HG02642 (cell line): ENCODE measurements at regions not wholly inside any gene's neighbourhood (a gene's known extent, or its start where the extent isn't known, plus 50 kb on each side); places are given as distances from the start of the nearest gene placed in this dataset.
A peak's percentile ranks its signal among the peaks of the same experiment; 100 is the strongest.
"Not testable (repeated sequence)": the region's sequence is repeated elsewhere in the genome, so short reads cannot be mapped to it uniquely, and the experiment has no call there.

Source experiments
- ATAC-seq: cut with Tn5 transposase; IDR thresholded peaks from one replicate; pipeline ENCODE4 v1.9.1; 2021; ENCODE audit warnings: mild to moderate bottlenecking; ENCODE audit not compliant: unreplicated experiment, poor library complexity

DNA sequence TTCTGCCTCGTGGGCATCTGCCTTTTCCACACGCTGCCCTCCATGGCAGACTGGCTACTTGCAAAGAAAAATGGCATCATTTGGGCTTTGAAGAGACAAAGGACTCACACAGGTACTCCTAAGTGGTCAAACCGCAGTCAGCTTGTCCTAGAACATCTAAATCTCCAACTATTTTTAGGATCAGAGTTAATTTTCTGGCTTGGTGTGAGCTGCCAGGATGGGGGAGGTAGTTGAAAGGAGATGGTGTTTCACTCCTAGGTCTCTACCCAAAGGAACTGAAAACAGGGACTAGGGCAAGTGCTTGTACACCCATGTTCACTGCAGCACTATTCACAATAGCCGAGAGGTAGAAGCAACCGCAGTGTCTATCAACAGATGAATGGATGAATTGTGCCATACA is 107.9 kb upstream of the ATL2 start:
- no peak for ATAC-seq

GRCh38 chr2:38483776-38484501 is 106.9 kb upstream of the ATL2 start:
- no peak for ATAC-seq

DNA sequence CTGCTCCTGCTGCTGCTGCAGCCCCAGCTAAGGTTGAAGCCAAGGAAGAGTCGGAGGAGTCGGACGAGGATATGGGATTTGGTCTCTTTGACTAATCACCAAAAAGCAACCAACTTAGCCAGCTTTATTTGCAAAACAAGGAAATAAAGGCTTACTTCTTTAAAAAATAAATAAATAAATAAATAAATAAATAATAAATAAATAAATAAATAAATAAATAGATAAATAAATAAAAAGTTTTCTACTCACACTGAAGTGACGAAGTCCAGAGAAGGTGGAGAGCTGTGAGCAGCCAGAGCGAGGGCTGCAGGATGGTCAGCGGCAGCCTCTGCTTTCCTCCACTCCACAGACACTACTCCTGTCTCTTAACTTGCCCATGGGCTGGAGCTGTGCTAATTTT is 105.6 kb upstream of the ATL2 start:
- not testable (repeated sequence) for ATAC-seq

- ATAC-seq = no peak
These were observed 103.5 kb upstream of the ATL2 start for GRCh38 chr2:38480617-38481016.

DNA sequence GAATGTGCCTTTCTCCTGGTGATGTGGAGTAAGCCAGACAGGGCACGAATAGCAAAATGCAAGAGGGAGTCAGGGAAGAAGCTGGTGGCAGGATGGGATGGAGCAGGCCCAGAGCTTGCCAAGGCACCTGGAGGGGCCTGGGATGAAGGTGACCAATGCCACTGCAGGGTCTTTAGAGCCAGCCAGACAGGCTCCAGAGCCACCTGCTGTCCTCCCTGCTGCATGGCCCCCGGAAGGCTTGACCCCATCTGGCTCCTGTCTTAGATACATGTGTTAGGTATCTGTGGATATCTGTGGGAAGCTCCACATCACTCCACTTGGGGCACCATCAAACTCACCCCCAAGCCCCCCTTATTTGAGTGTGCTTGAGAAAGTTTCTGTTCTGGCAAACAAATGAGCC is 99.9 kb upstream of the ATL2 start:
- no peak for ATAC-seq

GRCh38 chr2:38475567-38475881 is 98.5 kb upstream of the ATL2 start:
- no peak for ATAC-seq

DNA sequence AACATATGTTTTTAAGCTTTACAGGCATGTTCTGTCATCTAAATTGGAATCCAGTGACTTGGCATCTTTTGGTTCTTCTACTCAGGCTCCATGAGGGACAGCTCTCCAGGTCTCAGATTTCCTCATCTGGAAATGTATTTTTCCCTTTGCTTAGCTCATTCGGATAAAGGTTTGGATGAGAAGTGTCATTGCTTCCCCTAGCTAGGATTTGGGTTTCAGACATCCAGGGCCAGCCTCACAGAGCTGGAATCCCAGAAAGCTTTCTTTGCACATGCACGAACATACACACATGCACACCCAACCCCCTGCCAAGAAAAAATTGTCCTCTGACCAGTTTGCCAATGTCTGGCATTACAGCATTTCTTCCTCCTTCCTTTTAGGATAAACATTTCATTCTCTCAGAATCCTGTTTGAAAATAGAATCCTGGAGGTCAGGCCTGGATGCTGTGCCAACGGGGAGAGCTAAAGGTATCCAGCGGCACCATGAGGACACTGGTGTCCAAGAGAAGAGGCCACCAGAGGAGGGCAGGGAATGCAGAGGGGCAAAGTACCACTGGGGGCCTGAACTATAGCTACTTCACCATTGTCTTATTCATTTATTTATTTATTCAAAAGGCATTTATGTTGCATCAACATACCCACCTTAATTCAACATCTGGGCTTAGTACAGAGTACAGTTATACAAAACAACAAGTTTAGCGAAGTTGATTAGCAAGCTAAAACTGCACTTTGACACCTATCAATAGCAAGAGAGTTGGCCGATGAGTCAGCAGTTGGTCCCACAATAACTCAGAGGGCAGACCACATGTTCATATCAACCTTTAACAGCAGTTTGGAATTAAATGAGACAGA is 97.9 kb upstream of the ATL2 start:
- ATAC-seq = no peak

- no peak for ATAC-seq
These were observed 97.0 kb upstream of the ATL2 start for GRCh38 chr2:38474021-38474456.

DNA sequence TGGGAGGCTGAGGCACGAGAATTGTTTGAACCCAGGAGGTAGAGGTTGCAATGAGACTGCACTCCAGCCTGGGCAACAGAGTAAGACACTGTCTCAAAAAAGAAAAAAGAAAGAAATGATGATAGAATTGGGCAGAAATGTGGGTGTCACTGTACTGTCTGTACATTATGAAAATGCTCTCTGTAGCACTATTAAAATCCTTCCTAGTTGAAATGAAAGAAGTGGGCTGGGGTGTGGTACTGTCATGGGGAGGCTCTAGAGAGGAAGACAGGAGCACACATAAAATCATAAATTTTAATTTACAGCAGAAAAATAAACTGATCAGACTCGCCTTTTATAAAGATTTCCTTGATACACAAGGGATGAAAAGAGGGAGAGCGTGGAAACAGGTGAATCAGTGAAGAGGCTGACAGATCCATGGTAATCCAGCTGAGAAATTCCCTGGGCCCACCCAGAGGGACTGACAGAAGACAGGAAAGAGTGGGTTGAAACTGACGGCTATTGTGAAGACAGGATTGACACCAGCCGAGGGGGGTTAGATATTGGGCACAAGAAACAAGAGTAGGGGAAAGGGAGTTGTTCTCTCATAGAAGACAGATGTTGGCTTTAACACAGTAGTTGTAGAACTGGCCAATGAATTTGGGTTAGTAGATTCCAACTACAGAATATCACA is 96.4 kb upstream of the ATL2 start:
- no peak for ATAC-seq

- no peak for ATAC-seq
These were observed 93.0 kb upstream of the ATL2 start for GRCh38 chr2:38470115-38470514.

- ATAC-seq = no peak
These were observed 90.8 kb upstream of the ATL2 start for GRCh38 chr2:38467768-38468455.

GRCh38 chr2:38466876-38467767 is 90.0 kb upstream of the ATL2 start:
- ATAC-seq = no peak

GRCh38 chr2:38466409-38466808 is 89.3 kb upstream of the ATL2 start:
- no peak for ATAC-seq

DNA sequence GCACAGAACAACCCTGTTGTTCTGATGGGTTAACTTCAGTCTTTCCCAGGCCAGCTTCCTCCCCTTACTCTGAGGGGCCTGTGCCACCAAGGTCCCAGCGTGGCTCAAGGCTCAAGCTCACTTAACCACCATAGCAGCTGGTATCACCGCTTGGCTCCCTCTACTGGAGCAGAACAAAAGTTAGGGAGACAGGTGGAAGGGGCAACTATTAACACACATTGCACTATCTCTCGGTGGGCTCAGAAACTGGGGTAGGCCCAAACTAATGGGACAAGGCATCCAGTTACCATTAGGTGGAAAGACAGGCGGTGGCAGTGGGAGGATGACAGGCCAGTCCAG is 88.7 kb upstream of the ATL2 start:
- ATAC-seq = peak; percentile 47

- ATAC-seq = no peak
These were observed 88.1 kb upstream of the ATL2 start for GRCh38 chr2:38464971-38465788.

- no peak for ATAC-seq
These were observed 86.7 kb upstream of the ATL2 start for GRCh38 chr2:38463752-38464151.

DNA sequence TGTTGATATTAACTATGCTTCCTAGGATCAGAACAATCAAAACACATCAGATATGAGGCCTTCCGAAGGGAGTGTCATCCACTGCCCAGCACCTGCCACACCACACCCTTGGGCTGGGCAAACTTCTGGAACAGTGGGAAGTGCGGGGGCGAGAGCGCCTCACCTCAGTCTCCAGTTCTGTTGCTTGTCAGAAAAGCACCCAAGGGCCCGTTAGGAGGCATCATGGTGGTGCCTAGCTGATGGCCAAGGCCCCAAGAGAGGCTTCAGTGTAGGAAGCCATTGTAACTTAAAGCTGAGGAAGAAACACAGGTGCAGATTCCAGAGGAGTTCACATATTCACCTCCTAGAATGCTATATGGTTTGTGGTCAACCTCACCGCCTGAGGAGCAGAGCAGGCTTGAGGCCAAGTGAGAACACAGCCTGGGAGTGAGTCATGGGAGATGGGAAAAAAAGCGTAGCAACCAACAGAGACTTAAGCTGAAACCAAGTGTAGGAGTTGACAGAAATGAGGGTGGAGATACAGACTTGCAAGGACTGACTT is 85.1 kb upstream of the ATL2 start:
- ATAC-seq = no peak

- ATAC-seq = no peak
These were observed 84.4 kb upstream of the ATL2 start for GRCh38 chr2:38461470-38461869.

- ATAC-seq = no peak
These were observed 83.2 kb upstream of the ATL2 start for GRCh38 chr2:38460313-38460712.
